ENCODE measurements at regions not wholly inside any gene's neighbourhood (a gene's known extent, or its start where the extent isn't known, plus 50 kb on each side); places are given as distances from the start of the nearest gene placed in this dataset.

DNA sequence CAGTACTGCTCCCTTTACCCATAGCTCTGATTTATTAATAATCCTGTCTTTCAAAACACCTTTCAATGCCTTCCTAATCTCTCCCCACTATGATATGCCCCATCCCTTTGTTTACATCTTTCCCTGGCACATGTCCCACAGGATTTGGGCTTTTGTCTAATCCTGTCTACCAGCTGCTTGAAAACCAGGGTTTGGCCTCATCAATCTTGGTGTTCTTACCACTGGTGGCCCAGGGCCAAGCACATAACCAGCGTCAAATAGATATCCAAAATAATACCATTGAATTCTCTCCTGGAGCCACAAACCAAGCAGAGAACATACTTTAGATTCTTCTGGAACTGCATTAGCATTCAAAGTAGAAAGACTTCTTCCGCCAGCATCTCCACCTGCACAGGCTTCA, 104.8 kb upstream of the PPP2R3A start:
- DNase-seq (ENCODE audit: low spot score), result no peak
- Histone ChIP-seq H3K27ac (no peak overlapping the region), H3K9me3 (no peaks in the 10 kb centered on the region), H3K27me3 (replicated peaks; ENCODE audit: insufficient read depth) (no peaks in the 10 kb centered on the region), H3K4me3 (no peak overlapping the region), H3K4me1 (ENCODE audit: control insufficient read depth in 1 of 2, low read depth in 2 of 2) (no peaks in the 10 kb centered on the region), H3K36me3 (no peaks in the 10 kb centered on the region)
- TF ChIP-seq, protein P1, sequence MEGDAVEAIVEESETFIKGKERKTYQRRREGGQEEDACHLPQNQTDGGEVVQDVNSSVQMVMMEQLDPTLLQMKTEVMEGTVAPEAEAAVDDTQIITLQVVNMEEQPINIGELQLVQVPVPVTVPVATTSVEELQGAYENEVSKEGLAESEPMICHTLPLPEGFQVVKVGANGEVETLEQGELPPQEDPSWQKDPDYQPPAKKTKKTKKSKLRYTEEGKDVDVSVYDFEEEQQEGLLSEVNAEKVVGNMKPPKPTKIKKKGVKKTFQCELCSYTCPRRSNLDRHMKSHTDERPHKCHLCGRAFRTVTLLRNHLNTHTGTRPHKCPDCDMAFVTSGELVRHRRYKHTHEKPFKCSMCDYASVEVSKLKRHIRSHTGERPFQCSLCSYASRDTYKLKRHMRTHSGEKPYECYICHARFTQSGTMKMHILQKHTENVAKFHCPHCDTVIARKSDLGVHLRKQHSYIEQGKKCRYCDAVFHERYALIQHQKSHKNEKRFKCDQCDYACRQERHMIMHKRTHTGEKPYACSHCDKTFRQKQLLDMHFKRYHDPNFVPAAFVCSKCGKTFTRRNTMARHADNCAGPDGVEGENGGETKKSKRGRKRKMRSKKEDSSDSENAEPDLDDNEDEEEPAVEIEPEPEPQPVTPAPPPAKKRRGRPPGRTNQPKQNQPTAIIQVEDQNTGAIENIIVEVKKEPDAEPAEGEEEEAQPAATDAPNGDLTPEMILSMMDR (IDR thresholded peaks at IDR 0.05), result no peak
- ATAC-seq (ENCODE audit: insufficient number of reproducible peaks, low FRiP score, low read depth), result no peak

DNA sequence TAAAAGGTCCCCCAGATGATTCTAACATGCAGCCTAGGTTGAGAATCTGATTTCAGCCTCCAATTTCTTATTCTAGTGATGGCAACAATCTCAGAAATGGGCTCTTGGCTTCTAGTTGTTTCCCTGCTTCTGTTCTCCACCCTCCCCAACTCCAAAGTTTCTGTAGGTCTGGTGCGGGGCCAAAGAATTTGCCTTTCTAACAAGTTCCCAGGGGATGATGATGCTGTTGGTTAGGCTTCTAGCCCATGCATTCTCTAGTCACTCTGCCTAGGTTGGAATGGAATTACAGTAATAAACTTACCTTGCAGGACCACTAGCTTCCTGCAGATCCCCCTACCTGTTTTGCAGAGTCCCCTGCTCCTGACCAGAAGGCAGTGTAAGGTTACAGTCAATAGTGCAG, 103.2 kb upstream of the PPP2R3A start:
- Histone ChIP-seq H3K9me3 (no peaks in the 10 kb centered on the region), H3K36me3 (no peaks in the 10 kb centered on the region), H3K27me3 (replicated peaks; ENCODE audit: insufficient read depth) (no peaks in the 10 kb centered on the region), H3K27ac (no peak overlapping the region), H3K4me3 (no peak overlapping the region), H3K4me1 (ENCODE audit: control insufficient read depth in 1 of 2, low read depth in 2 of 2) (no peaks in the 10 kb centered on the region)
- TF ChIP-seq, protein P1 (IDR thresholded peaks at IDR 0.05), result no peak
- ATAC-seq (ENCODE audit: insufficient number of reproducible peaks, low FRiP score, low read depth) (no peak), DNase-seq (ENCODE audit: low spot score) (no peak)

DNA sequence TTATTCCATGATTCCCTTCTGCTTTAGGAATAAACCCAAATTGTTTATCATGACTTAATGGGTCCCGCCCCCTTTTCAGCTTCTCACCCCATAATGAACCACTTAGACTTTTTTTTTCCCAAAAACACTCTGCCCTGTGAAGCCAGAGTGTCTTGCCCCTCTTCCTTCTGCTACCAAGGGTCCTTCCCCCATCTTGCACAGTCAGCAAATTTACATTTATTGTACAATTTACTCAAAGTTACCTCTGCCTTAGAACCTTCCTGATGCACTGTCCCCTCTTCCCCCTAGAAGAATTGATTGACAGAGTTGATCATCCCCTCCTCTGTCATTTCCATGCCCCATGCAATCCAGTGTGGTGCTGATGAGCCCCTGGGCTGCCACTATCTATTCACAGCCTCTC, 101.5 kb upstream of the PPP2R3A start:
- no peaks in the 10 kb centered on the region for H3K27me3 ChIP-seq (replicated peaks; ENCODE audit: insufficient read depth)
- DNase-seq (ENCODE audit: low spot score) (no peak), ATAC-seq (ENCODE audit: insufficient number of reproducible peaks, low FRiP score, low read depth) (no peak)
- no peaks in the 10 kb centered on the region for H3K4me1 ChIP-seq (ENCODE audit: control insufficient read depth in 1 of 2, low read depth in 2 of 2)
- H3K27ac ChIP-seq, result no peak overlapping the region
- no peaks in the 10 kb centered on the region for H3K9me3 ChIP-seq
- TF ChIP-seq, protein P1 (IDR thresholded peaks at IDR 0.05), result no peak
- no peak overlapping the region for H3K4me3 ChIP-seq
- no peaks in the 10 kb centered on the region for H3K36me3 ChIP-seq

DNA sequence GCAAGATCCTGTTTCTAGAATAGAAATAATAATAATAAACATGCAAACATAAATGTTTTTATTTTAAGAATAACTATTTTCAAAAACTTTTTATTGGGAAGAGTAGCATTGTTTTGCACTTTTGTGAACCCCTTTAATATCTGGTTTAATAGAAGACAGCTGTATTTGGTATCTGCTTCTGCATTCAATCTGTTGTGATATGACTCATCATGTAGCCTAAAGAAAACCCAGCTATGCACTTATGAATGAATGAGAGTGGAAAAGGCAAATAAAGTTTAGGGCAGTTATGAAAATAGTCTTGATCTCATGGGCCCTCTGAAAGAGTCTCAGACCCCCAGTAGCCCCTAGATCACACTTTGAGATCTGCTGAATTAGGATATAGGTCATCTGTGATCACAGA, 100.4 kb upstream of the PPP2R3A start:
- no peaks in the 10 kb centered on the region for H3K4me1 ChIP-seq (ENCODE audit: control insufficient read depth in 1 of 2, low read depth in 2 of 2)
- no peaks in the 10 kb centered on the region for H3K9me3 ChIP-seq
- ATAC-seq (ENCODE audit: insufficient number of reproducible peaks, low FRiP score, low read depth) (no peak), DNase-seq (ENCODE audit: low spot score) (no peak)
- H3K27ac ChIP-seq, result no peak overlapping the region
- TF ChIP-seq, protein P1 (IDR thresholded peaks at IDR 0.05), result no peak
- no peak overlapping the region for H3K4me3 ChIP-seq
- H3K36me3 ChIP-seq, result no peaks in the 10 kb centered on the region
- no peaks in the 10 kb centered on the region for H3K27me3 ChIP-seq (replicated peaks; ENCODE audit: insufficient read depth)

DNA sequence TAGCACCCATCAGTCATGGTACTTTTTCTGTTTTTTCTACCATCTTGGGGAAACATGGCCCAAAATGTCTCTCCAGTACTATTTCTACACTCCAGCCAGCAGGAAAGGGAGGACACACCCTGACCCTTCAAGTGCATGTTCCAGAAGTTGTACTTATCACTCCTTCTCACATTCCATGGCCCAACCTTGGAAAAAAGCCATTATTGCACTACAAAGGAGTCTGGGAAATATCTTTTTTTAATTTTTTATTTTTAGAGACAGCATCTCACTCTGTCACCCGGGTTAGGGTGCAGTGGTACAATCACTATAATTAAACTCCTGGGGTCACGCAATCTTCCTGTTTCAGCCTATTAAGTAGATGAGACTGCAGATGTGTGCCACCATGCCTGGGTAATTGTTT, 100.0 kb upstream of the PPP2R3A start:
- TF ChIP-seq, protein P1 (IDR thresholded peaks at IDR 0.05), result no peak
- Histone ChIP-seq H3K4me3 (no peak overlapping the region), H3K27ac (no peak overlapping the region), H3K36me3 (no peaks in the 10 kb centered on the region), H3K4me1 (ENCODE audit: control insufficient read depth in 1 of 2, low read depth in 2 of 2) (no peaks in the 10 kb centered on the region), H3K27me3 (replicated peaks; ENCODE audit: insufficient read depth) (no peaks in the 10 kb centered on the region), H3K9me3 (no peaks in the 10 kb centered on the region)
- no peak for ATAC-seq (ENCODE audit: insufficient number of reproducible peaks, low FRiP score, low read depth)
- DNase-seq (ENCODE audit: low spot score), result no peak
